GM23248 (cell line): ENCODE measurements at regions not wholly inside any gene's neighbourhood (a gene's known extent, or its start where the extent isn't known, plus 50 kb on each side); places are given as distances from the start of the nearest gene placed in this dataset.

Experiments
- DNase-seq: peaks from one replicate; pipeline ENCODE4 v3.0.0-alpha.2; 2015
- H2AFZ ChIP-seq: fragments of 200-600 bp; sonication (generic); 2 replicates; pipeline ENCODE4 v1.6.1; 2016; ENCODE audit warnings: antibody characterized with exemption
- H3F3A ChIP-seq: fragments of 200-600 bp; sonication (generic); 2 replicates; pipeline ENCODE4 v1.6.1; 2016; ENCODE audit warnings: mild to moderate bottlenecking, antibody characterized with exemption, mixed run types; ENCODE audit not compliant: insufficient read depth
- H3K27ac ChIP-seq: fragments of 200-600 bp; sonication (generic); 2 replicates; pipeline ENCODE4 v1.5.1; 2016; ENCODE audit warnings: mild to moderate bottlenecking
- H3K27me3 ChIP-seq: fragments of 200-600 bp; sonication (generic); replicated peaks from 2 replicates; pipeline ENCODE4 v1.6.1; 2016; ENCODE audit warnings: mild to moderate bottlenecking; ENCODE audit not compliant: insufficient read depth
- H3K36me3 ChIP-seq: fragments of 200-600 bp; sonication (generic); 2 replicates; pipeline ENCODE4 v1.6.1; 2016; ENCODE audit warnings: low read depth, mild to moderate bottlenecking
- H3K4me1 ChIP-seq: fragments of 200-600 bp; sonication (generic); 2 replicates; pipeline ENCODE4 v1.6.1; 2016; ENCODE audit warnings: mild to moderate bottlenecking; ENCODE audit not compliant: insufficient read depth
- H3K4me2 ChIP-seq: fragments of 200-600 bp; sonication (generic); one replicate; pipeline ENCODE4 v1.6.1; 2016; ENCODE audit warnings: mild to moderate bottlenecking; ENCODE audit not compliant: unreplicated experiment
- H3K4me3 ChIP-seq: fragments of 200-600 bp; sonication (generic); 2 replicates; pipeline ENCODE4 v1.5.1; 2016; ENCODE audit warnings: mild to moderate bottlenecking
- H3K79me2 ChIP-seq: fragments of 200-600 bp; sonication (generic); 2 replicates; pipeline ENCODE4 v1.6.1; 2016; ENCODE audit warnings: mild to moderate bottlenecking; ENCODE audit not compliant: insufficient read depth
- H3K9ac ChIP-seq: fragments of 200-600 bp; sonication (generic); 2 replicates; pipeline ENCODE4 v1.6.1; 2016; ENCODE audit warnings: mild to moderate bottlenecking
- H3K9me2 ChIP-seq: fragments of 200-600 bp; sonication (generic); 2 replicates; pipeline ENCODE4 v1.6.1; 2016; ENCODE audit warnings: mixed run types, mild to moderate bottlenecking, moderate library complexity; ENCODE audit not compliant: insufficient read depth
- H3K9me3 ChIP-seq: fragments of 200-600 bp; sonication (generic); one replicate; pipeline ENCODE4 v1.6.1; 2017; ENCODE audit warnings: low read depth
- H4K20me1 ChIP-seq: fragments of 200-600 bp; sonication (generic); 2 replicates; pipeline ENCODE4 v1.6.0; 2016; ENCODE audit not compliant: insufficient read depth
- EZH2 ChIP-seq: fragments of 200-600 bp; sonication (generic); IDR thresholded peaks from 2 replicates; pipeline ENCODE4 v1.6.1; 2018; ENCODE audit warnings: antibody characterized with exemption, mild to moderate bottlenecking; ENCODE audit not compliant: insufficient read depth, poor library complexity, severe bottlenecking
- EZH2phosphoT487 ChIP-seq: fragments of 200-600 bp; sonication (generic); IDR thresholded peaks from 2 replicates; pipeline ENCODE4 v1.6.1; 2018; ENCODE audit warnings: antibody characterized with exemption, moderate library complexity, mild to moderate bottlenecking, low read depth; ENCODE audit not compliant: insufficient read depth
- WGBS, 2 experiments: methylation state at CpG; one replicate each; pipeline ENCODE4 v1.1.6; 2015 to 2017; ENCODE audit warnings: low lambda C conversion rate in 2 of 2, low coverage in 1 of 2; ENCODE audit errors: missing lambda C conversion rate in 2 of 2; 5-methylcytosine and 5-hydroxymethylcytosine counted together
- in situ Hi-C: fragments of 300-500 bp; cut with MboI; formaldehyde crosslinking; loops from 2 replicates; pipeline ENCODE4 v1.15.0; 2020

GRCh38 chrX:20527558-20528011 lies 260.9 kb upstream of the RPS6KA3 start:
- TF ChIP-seq EZH2phosphoT487: no peak
- no peak for TF ChIP-seq EZH2
- peak; percentile 57 for DNase-seq
- no peaks in the 10 kb centered on the region for H3K79me2 ChIP-seq
- H3K27ac ChIP-seq: no peak overlapping the region
- no peaks in the 10 kb centered on the region for H4K20me1 ChIP-seq
- H3F3A ChIP-seq: 0 out of 2 replicates have a peak, but pooled peaks cover 5% of the 10 kb centered on the region
- peaks cover 19% of the 10 kb centered on the region for H3K4me1 ChIP-seq
- WGBS, 2 experiments: 5 to 6% methylated on average over 3 of the region's 3 CpGs
- H3K36me3 ChIP-seq: no peaks in the 10 kb centered on the region
- no peaks in the 10 kb centered on the region for H3K27me3 ChIP-seq
- H3K4me3 ChIP-seq: no peak overlapping the region
- H2AFZ ChIP-seq: no peak overlapping the region
- no peaks in the 10 kb centered on the region for H3K9me3 ChIP-seq
- H3K4me2 ChIP-seq: peak overlapping the region; percentile 28
- in situ Hi-C loops: loop anchor here (10.0 to 25.0 kb wide), 2 partner anchors 835 to 1197 kb away; partner anchors contain the start of gene CNKSR2
- no peak overlapping the region for H3K9ac ChIP-seq
- H3K9me2 ChIP-seq: no peaks in the 10 kb centered on the region

- Histone ChIP-seq H3K9ac (no peak overlapping the region), H3F3A (0 out of 2 replicates have a peak, but pooled peaks cover 5% of the 10 kb centered on the region), H3K79me2 (no peaks in the 10 kb centered on the region), H3K27ac (no peak overlapping the region), H3K4me3 (no peak overlapping the region), H3K27me3 (no peaks in the 10 kb centered on the region), H3K9me3 (no peaks in the 10 kb centered on the region), H3K36me3 (no peaks in the 10 kb centered on the region), H2AFZ (no peak overlapping the region), H3K9me2 (no peaks in the 10 kb centered on the region), H3K4me1 (peaks cover 19% of the 10 kb centered on the region), H4K20me1 (no peaks in the 10 kb centered on the region), H3K4me2 (no peak overlapping the region)
- TF ChIP-seq EZH2phosphoT487: no peak
- TF ChIP-seq EZH2: no peak
- in situ Hi-C loops: loop anchor here (10.0 to 25.0 kb wide), 2 partner anchors 835 to 1198 kb away; partner anchors contain the start of gene CNKSR2
- DNase-seq: no peak
- 65 to 67% methylated on average over 4 of the region's 4 CpGs for WGBS, 2 experiments
These were observed 260.3 kb upstream of the RPS6KA3 start for GRCh38 chrX:20527041-20527440.

- Histone ChIP-seq H3K9me3 (no peaks in the 10 kb centered on the region), H3K4me3 (no peak overlapping the region), H3K9me2 (no peaks in the 10 kb centered on the region), H3K27ac (no peak overlapping the region), H3F3A (no peaks in the 10 kb centered on the region), H3K36me3 (no peaks in the 10 kb centered on the region), H4K20me1 (no peaks in the 10 kb centered on the region), H3K27me3 (no peaks in the 10 kb centered on the region), H2AFZ (no peak overlapping the region), H3K9ac (no peak overlapping the region), H3K4me1 (no peaks in the 10 kb centered on the region), H3K79me2 (no peaks in the 10 kb centered on the region), H3K4me2 (no peak overlapping the region)
- 66 to 67% methylated on average over 5 of the region's 5 CpGs for WGBS, 2 experiments
- DNase-seq: no peak
- TF ChIP-seq EZH2 (no peak), EZH2phosphoT487 (no peak)
- in situ Hi-C loops: loop anchor here (10.0 to 25.0 kb wide), 2 partner anchors 1201 to 1439 kb away; no protein-coding TSS in a partner anchor
These were observed 257.1 kb upstream of the RPS6KA3 start for GRCh38 chrX:20523626-20524312.

GRCh38 chrX:20522420-20522819 lies 255.7 kb upstream of the RPS6KA3 start:
- no peak for DNase-seq
- in situ Hi-C loops: loop anchor here (10.0 to 25.0 kb wide), 2 partner anchors 1202 to 1440 kb away; no protein-coding TSS in a partner anchor
- H3K9me3 ChIP-seq: no peaks in the 10 kb centered on the region

More at GRCh38 chrX:20522420-20522819, 255.7 kb upstream of the RPS6KA3 start:
- H3K36me3 ChIP-seq: no peaks in the 10 kb centered on the region
- H4K20me1 ChIP-seq: no peaks in the 10 kb centered on the region
- no peaks in the 10 kb centered on the region for H3F3A ChIP-seq
- no peaks in the 10 kb centered on the region for H3K79me2 ChIP-seq
- H2AFZ ChIP-seq: no peak overlapping the region
- no peak for TF ChIP-seq EZH2phosphoT487
- TF ChIP-seq EZH2: no peak
- no peak overlapping the region for H3K4me2 ChIP-seq
- no peaks in the 10 kb centered on the region for H3K27me3 ChIP-seq
- H3K9ac ChIP-seq: no peak overlapping the region
- H3K4me1 ChIP-seq: peaks cover 4% of the 10 kb centered on the region; the same call in 1 of the 2 replicates
- H3K4me3 ChIP-seq: no peak overlapping the region
- H3K27ac ChIP-seq: no peak overlapping the region
- WGBS, 2 experiments: 94 to 96% methylated on average over 3 of the region's 3 CpGs
- H3K9me2 ChIP-seq: no peaks in the 10 kb centered on the region
